Calu3 (cell line): ENCODE measurements at regions not wholly inside any gene's neighbourhood (a gene's known extent, or its start where the extent isn't known, plus 50 kb on each side); places are given as distances from the start of the nearest gene placed in this dataset.

ENCODE experiments used
- BruUV-seq: library from RNA; stranded (reverse); fragments of 400-500 nt; replicated peaks from 2 replicates; lab custom pipeline; 2021; lab: Mats Ljungman, UMichigan
- CTCF ChIA-PET: fragments of 300-600 bp; sonication (Branson Sonifier 250); formaldehyde crosslinking; loops from one replicate; lab custom pipeline; 2022; ENCODE audit warnings: antibody characterized with exemption; lab: Charles Lee
- DNase-seq: peaks from one replicate; pipeline ENCODE4 v3.0.0; 2022
- H3K27ac Mint-ChIP-seq: one replicate; pipeline ENCODE4 v1.8.0; 2022; ENCODE audit warnings: mixed read lengths; ENCODE audit not compliant: unreplicated experiment
- H3K27me3 Mint-ChIP-seq: one replicate; pipeline ENCODE4 v1.8.0; 2022; ENCODE audit warnings: mixed read lengths; ENCODE audit not compliant: unreplicated experiment
- H3K36me3 Mint-ChIP-seq: one replicate; pipeline ENCODE4 v1.8.0; 2022; ENCODE audit warnings: mild to moderate bottlenecking, moderate library complexity, mixed read lengths; ENCODE audit not compliant: insufficient read depth, unreplicated experiment
- H3K4me1 Mint-ChIP-seq: one replicate; pipeline ENCODE4 v1.8.0; 2022; ENCODE audit warnings: mild to moderate bottlenecking, low read depth, mixed read lengths; ENCODE audit not compliant: unreplicated experiment
- H3K4me3 Mint-ChIP-seq: one replicate; pipeline ENCODE4 v1.8.0; 2022; ENCODE audit warnings: mild to moderate bottlenecking, low read depth, moderate library complexity, mixed read lengths; ENCODE audit not compliant: unreplicated experiment
- H3K9me3 Mint-ChIP-seq: one replicate; pipeline ENCODE4 v1.8.0; 2022; ENCODE audit warnings: low read depth, mixed read lengths; ENCODE audit not compliant: unreplicated experiment
- CTCF ChIP-seq: fragments of 200-600 bp; IDR thresholded peaks from one replicate; pipeline ENCODE4 v1.8.0; 2022; ENCODE audit warnings: antibody characterized with exemption; ENCODE audit not compliant: unreplicated experiment
- intact Hi-C: fragments of 100-400 bp; cut with micrococcal nuclease; formaldehyde crosslinking; loops from one replicate; pipeline ENCODE4 v1.10.0; 2022; ENCODE audit not compliant: unreplicated experiment

- intact Hi-C loops = no loop called here
- Mint-ChIP-seq H3K27ac (no peak overlapping the region), H3K4me1 (no peaks in the 10 kb centered on the region), H3K4me3 (no peak overlapping the region), H3K36me3 (no peaks in the 10 kb centered on the region), H3K27me3 (peaks cover 78% of the 10 kb centered on the region), H3K9me3 (peaks cover 3% of the 10 kb centered on the region)
- no TSS peak for BruUV-seq
- DNase-seq = no peak
- CTCF ChIA-PET = no interaction called here
- TF ChIP-seq CTCF = no peak
Measured at GRCh38 chr16:73313950-73314349, 266.0 kb upstream of the ZFHX3 start.

GRCh38 chr16:73311857-73312723, 264.2 kb upstream of the ZFHX3 start:
- DNase-seq = no peak
- CTCF ChIA-PET = no interaction called here
- intact Hi-C loops = no loop called here
- H3K27ac Mint-ChIP-seq = no peak overlapping the region
- H3K9me3 Mint-ChIP-seq = peaks cover 3% of the 10 kb centered on the region
- no peak overlapping the region for H3K4me3 Mint-ChIP-seq
- no peaks in the 10 kb centered on the region for H3K36me3 Mint-ChIP-seq
- H3K4me1 Mint-ChIP-seq = no peaks in the 10 kb centered on the region
- no TSS peak for BruUV-seq
- no peak for TF ChIP-seq CTCF
- H3K27me3 Mint-ChIP-seq = peaks cover 64% of the 10 kb centered on the region

- Mint-ChIP-seq H3K4me3 (no peak overlapping the region), H3K4me1 (no peaks in the 10 kb centered on the region), H3K36me3 (no peaks in the 10 kb centered on the region), H3K9me3 (peaks cover 3% of the 10 kb centered on the region), H3K27me3 (peaks cover 50% of the 10 kb centered on the region), H3K27ac (no peak overlapping the region)
- CTCF ChIA-PET = no interaction called here
- no peak for DNase-seq
- no peak for TF ChIP-seq CTCF
- intact Hi-C loops = no loop called here
- no TSS peak for BruUV-seq
Measured at GRCh38 chr16:73308771-73309170, 260.8 kb upstream of the ZFHX3 start.

- CTCF ChIA-PET = no interaction called here
- no peaks in the 10 kb centered on the region for H3K4me1 Mint-ChIP-seq
- no TSS peak for BruUV-seq
- H3K9me3 Mint-ChIP-seq = no peaks in the 10 kb centered on the region
- H3K36me3 Mint-ChIP-seq = no peaks in the 10 kb centered on the region
- TF ChIP-seq CTCF = no peak
- DNase-seq = no peak
- H3K27ac Mint-ChIP-seq = no peak overlapping the region
- peaks cover 54% of the 10 kb centered on the region for H3K27me3 Mint-ChIP-seq
- intact Hi-C loops = no loop called here
- H3K4me3 Mint-ChIP-seq = no peak overlapping the region
Measured at GRCh38 chr16:73306901-73307413, 259.0 kb upstream of the ZFHX3 start.
